HCT116 (cell line): ENCODE measurements at regions not wholly inside any gene's neighbourhood (a gene's known extent, or its start where the extent isn't known, plus 50 kb on each side); places are given as distances from the start of the nearest gene placed in this dataset.

ENCODE experiments used
- ATAC-seq: fragments of 200-7000 bp; cut with Tn5 transposase; 2 replicates; pipeline ENCODE4 v1.9.1; 2020; ENCODE audit warnings: mild to moderate bottlenecking, moderate library complexity
- BruUV-seq: library from RNA; stranded (reverse); fragments of 400-500 nt; replicated peaks from 2 replicates; lab custom pipeline; 2021; lab: Mats Ljungman, UMichigan
- CTCF ChIA-PET: fragments of 300-600 bp; sonication (Branson Sonifier 250); formaldehyde crosslinking; loops from one replicate; lab custom pipeline; 2021; ENCODE audit warnings: antibody characterized with exemption; lab: Charles Lee
- POLR2A ChIA-PET: fragments of 300-600, 350-600 bp; sonication (Branson Sonifier 250); formaldehyde crosslinking; loops from one replicate; lab custom pipeline; 2021; ENCODE audit warnings: antibody characterized with exemption; lab: Charles Lee
- RAD21 ChIA-PET, 2 experiments: fragments of 300-600 bp; sonication (Branson Sonifier 250); formaldehyde crosslinking; loops; one replicate each; lab custom pipeline; 2023; ENCODE audit warnings: low total read pairs in 2 of 2; ENCODE audit not compliant: uncharacterized antibody in 2 of 2, unreplicated experiment in 2 of 2, low non-redundant PET in 1 of 2; lab: Charles Lee
- DNase-seq: peaks from one replicate; pipeline ENCODE4 v3.0.0-alpha.2; 2010; ENCODE audit warnings: low read depth, low spot score
- H2AFZ ChIP-seq: fragments of 200-600 bp; shearing (Covaris generic), sonication (generic); 2 replicates; pipeline ENCODE4 v1.6.1; 2017; ENCODE audit warnings: low read depth, mixed run types, mixed read lengths, antibody characterized with exemption, low read length; ENCODE audit not compliant: poor library complexity, severe bottlenecking
- H3K27ac ChIP-seq: 2 replicates; pipeline ENCODE4 v1.5.1; 2012; ENCODE audit warnings: low read depth, low read length
- H3K27me3 ChIP-seq: fragments of 200-600 bp; sonication (generic); 2 replicates; pipeline ENCODE4 v1.6.1; 2016; ENCODE audit warnings: mixed run types, low read length, mixed read lengths; ENCODE audit not compliant: insufficient read depth
- H3K36me3 ChIP-seq, 2 experiments: fragments of 200-500 bp in 1 of 2; fragments of 200-600 bp in 1 of 2; sonication (Bioruptor generic) in 1 of 2; sonication (generic) in 1 of 2; 2 replicates each; pipeline versions ENCODE4 v1.5.1 to v1.6.1; 2014 to 2016; ENCODE audit warnings: low read length in 2 of 2, inconsistent platforms in 1 of 2, mixed read lengths in 1 of 2, mixed run types in 1 of 2; ENCODE audit not compliant: insufficient read depth in 2 of 2, control insufficient read depth in 1 of 2
- H3K4me1 ChIP-seq, 2 experiments: fragments of 200-600 bp in 1 of 2; sonication (generic) in 1 of 2; 2 replicates each; pipeline versions ENCODE4 v1.5.1 to v1.6.1; 2012 to 2017; ENCODE audit warnings: low read length in 2 of 2, inconsistent platforms in 1 of 2, mild to moderate bottlenecking in 1 of 2, mixed read lengths in 1 of 2, mixed run types in 1 of 2, moderate library complexity in 1 of 2; ENCODE audit not compliant: insufficient read depth in 2 of 2, control insufficient read depth in 1 of 2
- H3K4me2 ChIP-seq: fragments of 200-600 bp; sonication (generic); 2 replicates; pipeline ENCODE4 v1.6.1; 2017; ENCODE audit warnings: mixed run types, low read length, mixed read lengths
- H3K4me3 ChIP-seq, 2 experiments: fragments of 200-600 bp in 1 of 2; sonication (generic) in 1 of 2; replicated peaks in 1 of 2; 2 replicates each; pipeline ENCODE4 v1.5.1; 2011 to 2016; ENCODE audit warnings: low read length in 2 of 2, control low read depth in 1 of 2, low read depth in 1 of 2, mild to moderate bottlenecking in 1 of 2, mixed read lengths in 1 of 2, mixed run types in 1 of 2
- H3K79me2 ChIP-seq: fragments of 200-600 bp; sonication (generic); 2 replicates; pipeline ENCODE4 v1.6.1; 2017; ENCODE audit warnings: mild to moderate bottlenecking, mixed run types, low read length, moderate library complexity, mixed read lengths; ENCODE audit not compliant: insufficient read depth
- H3K9ac ChIP-seq: fragments of 200-600 bp; sonication (generic); 2 replicates; pipeline ENCODE4 v1.6.1; 2016; ENCODE audit warnings: low read length, mixed read lengths
- H3K9me2 ChIP-seq: fragments of 200-600 bp; sonication (generic), shearing (Covaris generic); 2 replicates; pipeline ENCODE4 v1.6.1; 2017; ENCODE audit warnings: mixed run types, mild to moderate bottlenecking, moderate library complexity; ENCODE audit not compliant: insufficient read depth
- H3K9me3 ChIP-seq, 2 experiments: fragments of 200-500 bp in 1 of 2; fragments of 200-600 bp in 1 of 2; sonication (Bioruptor generic) in 1 of 2; sonication (generic) in 1 of 2; 2 replicates each; pipeline ENCODE4 v1.6.1; 2014 to 2017; ENCODE audit warnings: low read length in 2 of 2, mixed read lengths in 2 of 2, inconsistent platforms in 1 of 2, low read depth in 1 of 2, mild to moderate bottlenecking in 1 of 2, mixed run types in 1 of 2, moderate library complexity in 1 of 2; ENCODE audit not compliant: control insufficient read depth in 1 of 2, insufficient read depth in 1 of 2
- H4K20me1 ChIP-seq: fragments of 200-600 bp; sonication (generic), shearing (Covaris generic); 2 replicates; pipeline ENCODE4 v1.6.1; 2017; ENCODE audit warnings: mixed run types, mild to moderate bottlenecking, moderate library complexity; ENCODE audit not compliant: insufficient read depth
- CBX3 ChIP-seq: IDR thresholded peaks from 2 replicates; pipeline ENCODE4 v1.6.1; 2012; ENCODE audit warnings: low read depth
- CEBPB ChIP-seq: IDR thresholded peaks from 2 replicates; pipeline ENCODE4 v1.6.1; 2012; ENCODE audit warnings: low read depth
- EGR1 ChIP-seq: IDR thresholded peaks from 2 replicates; pipeline ENCODE4 v1.6.1; 2012; ENCODE audit warnings: low read depth
- ELF1 ChIP-seq: IDR thresholded peaks from 2 replicates; pipeline ENCODE4 v1.6.1; 2012; ENCODE audit warnings: low read depth, borderline replicate concordance
- EZH2 ChIP-seq: fragments of 200-600 bp; sonication (generic); IDR thresholded peaks from 2 replicates; pipeline ENCODE4 v1.6.1; 2017; ENCODE audit warnings: antibody characterized with exemption, mixed run types
- EZH2phosphoT487 ChIP-seq: fragments of 200-600 bp; IDR thresholded peaks from 2 replicates; pipeline ENCODE4 v1.6.1; 2018; ENCODE audit warnings: antibody characterized with exemption, borderline replicate concordance
- FOSL1 ChIP-seq: IDR thresholded peaks from 2 replicates; pipeline ENCODE4 v1.6.1; 2012; ENCODE audit warnings: low read depth
- JUND ChIP-seq: IDR thresholded peaks from 2 replicates; pipeline ENCODE4 v1.6.1; 2012
- RAD21 ChIP-seq: IDR thresholded peaks from 2 replicates; pipeline ENCODE4 v1.6.1; 2012; ENCODE audit warnings: low read depth, mild to moderate bottlenecking
- SIN3A ChIP-seq: IDR thresholded peaks from 2 replicates; pipeline ENCODE4 v1.6.1; 2012; ENCODE audit warnings: low read depth
- SP1 ChIP-seq: IDR thresholded peaks from 2 replicates; pipeline ENCODE4 v1.6.1; 2012; ENCODE audit warnings: low read depth
- TCF7L2 ChIP-seq: IDR thresholded peaks from 2 replicates; pipeline ENCODE4 v1.7.0; 2011; ENCODE audit warnings: borderline replicate concordance, inconsistent platforms; ENCODE audit not compliant: insufficient read depth, insufficient read length; ENCODE audit errors: extremely low read depth
- YY1 ChIP-seq: IDR thresholded peaks from 2 replicates; pipeline ENCODE4 v1.6.1; 2011; ENCODE audit warnings: low read length, low read depth, moderate library complexity, mild to moderate bottlenecking; ENCODE audit not compliant: insufficient replicate concordance; ENCODE audit errors: extremely low read depth
- ZFX ChIP-seq: fragments of 450-650 bp; IDR thresholded peaks from 2 replicates; pipeline ENCODE4 v1.6.1; 2017
- ZNF274 ChIP-seq: fragments of 200-500 bp; sonication (Bioruptor generic); IDR thresholded peaks from 2 replicates; pipeline ENCODE4 v1.6.1; 2014; ENCODE audit warnings: mild to moderate bottlenecking, low read depth, low read length, inconsistent platforms
- intact Hi-C: fragments of 100-400 bp; cut with micrococcal nuclease; formaldehyde crosslinking; loops from 2 replicates; pipeline ENCODE4 v1.10.0; 2022
- TF ChIP-seq, protein P1 (sequence below): IDR thresholded peaks from 2 replicates; pipeline ENCODE4 v1.6.1; 2012
- TF ChIP-seq, protein P2 (sequence below), 3 experiments: fragments of 200-600 bp in 1 of 3; sonication (generic) in 1 of 3; IDR thresholded peaks in 2 of 3; conservative IDR thresholded peaks in 1 of 3; 2 replicates each; pipeline ENCODE4 v1.5.1; 2012 to 2017; ENCODE audit warnings: low read depth in 2 of 3, low read length in 2 of 3, antibody characterized with exemption in 1 of 3, borderline replicate concordance in 1 of 3, control low read depth in 1 of 3, mild to moderate bottlenecking in 1 of 3, mixed read lengths in 1 of 3, mixed run types in 1 of 3, moderate library complexity in 1 of 3; ENCODE audit not compliant: insufficient read depth in 1 of 3
- TF ChIP-seq, protein P3 (sequence below): IDR thresholded peaks from 2 replicates; pipeline ENCODE4 v1.6.1; 2012
- TF ChIP-seq, protein P4 (sequence below): IDR thresholded peaks from 2 replicates; pipeline ENCODE4 v1.6.1; 2012; ENCODE audit warnings: low read depth
- TF ChIP-seq, protein P5 (sequence below): IDR thresholded peaks from 2 replicates; pipeline ENCODE4 v1.6.1; 2011; ENCODE audit warnings: mild to moderate bottlenecking, low read length, moderate library complexity; ENCODE audit not compliant: insufficient replicate concordance; ENCODE audit errors: extremely low read depth

DNA sequence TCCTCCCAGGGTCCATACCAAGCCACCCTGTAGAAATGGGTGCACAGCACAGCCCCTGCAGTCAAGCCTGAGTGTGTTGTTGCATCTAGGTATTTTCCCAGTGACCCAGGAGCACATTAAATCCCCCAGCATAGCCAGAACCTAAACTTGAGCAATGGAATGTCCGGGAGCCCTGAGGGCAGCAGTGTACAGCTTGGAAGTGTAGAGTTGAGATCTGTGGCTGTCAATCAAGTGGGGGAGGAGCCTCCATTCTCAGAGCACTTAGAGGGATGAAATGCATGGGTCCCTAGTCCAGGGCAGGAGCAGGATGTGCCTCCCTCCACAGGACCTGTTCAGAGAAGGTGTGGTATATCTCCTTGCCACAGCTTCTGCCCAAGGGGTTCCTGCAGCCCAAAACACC is 885.1 kb downstream of the CCSER2 start:
- BruUV-seq = no TSS peak
- no peak for ATAC-seq
- H3K4me2 ChIP-seq = no peak overlapping the region
- H3K79me2 ChIP-seq = no peaks in the 10 kb centered on the region
- no peaks in the 10 kb centered on the region for H3K4me1 ChIP-seq
- no peak overlapping the region for H3K9ac ChIP-seq
- H4K20me1 ChIP-seq = no peaks in the 10 kb centered on the region
- CTCF ChIA-PET = no interaction called here
- RAD21 ChIA-PET = no interaction called here
- no peak for DNase-seq
- POLR2A ChIA-PET = no interaction called here
- no peaks in the 10 kb centered on the region for H3K9me2 ChIP-seq
- intact Hi-C loops = no loop called here
- no peaks in the 10 kb centered on the region for H3K36me3 ChIP-seq
- no peak overlapping the region for H3K4me3 ChIP-seq
- H3K9me3 ChIP-seq = no peaks in the 10 kb centered on the region
- TF ChIP-seq CEBPB (no peak), CBX3 (no peak), ZFX (no peak), ZNF274 (no peak), RAD21 (no peak), SIN3A (no peak), TCF7L2 (no peak), FOSL1 (no peak), EZH2phosphoT487 (no peak), EGR1 (no peak), EZH2 (no peak), YY1 (no peak), SP1 (no peak), ELF1 (no peak), JUND (no peak)
- TF ChIP-seq, protein P1, sequence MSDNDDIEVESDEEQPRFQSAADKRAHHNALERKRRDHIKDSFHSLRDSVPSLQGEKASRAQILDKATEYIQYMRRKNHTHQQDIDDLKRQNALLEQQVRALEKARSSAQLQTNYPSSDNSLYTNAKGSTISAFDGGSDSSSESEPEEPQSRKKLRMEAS = no peak
- TF ChIP-seq, protein P2, sequence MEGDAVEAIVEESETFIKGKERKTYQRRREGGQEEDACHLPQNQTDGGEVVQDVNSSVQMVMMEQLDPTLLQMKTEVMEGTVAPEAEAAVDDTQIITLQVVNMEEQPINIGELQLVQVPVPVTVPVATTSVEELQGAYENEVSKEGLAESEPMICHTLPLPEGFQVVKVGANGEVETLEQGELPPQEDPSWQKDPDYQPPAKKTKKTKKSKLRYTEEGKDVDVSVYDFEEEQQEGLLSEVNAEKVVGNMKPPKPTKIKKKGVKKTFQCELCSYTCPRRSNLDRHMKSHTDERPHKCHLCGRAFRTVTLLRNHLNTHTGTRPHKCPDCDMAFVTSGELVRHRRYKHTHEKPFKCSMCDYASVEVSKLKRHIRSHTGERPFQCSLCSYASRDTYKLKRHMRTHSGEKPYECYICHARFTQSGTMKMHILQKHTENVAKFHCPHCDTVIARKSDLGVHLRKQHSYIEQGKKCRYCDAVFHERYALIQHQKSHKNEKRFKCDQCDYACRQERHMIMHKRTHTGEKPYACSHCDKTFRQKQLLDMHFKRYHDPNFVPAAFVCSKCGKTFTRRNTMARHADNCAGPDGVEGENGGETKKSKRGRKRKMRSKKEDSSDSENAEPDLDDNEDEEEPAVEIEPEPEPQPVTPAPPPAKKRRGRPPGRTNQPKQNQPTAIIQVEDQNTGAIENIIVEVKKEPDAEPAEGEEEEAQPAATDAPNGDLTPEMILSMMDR (IDR thresholded peaks at IDR 0.05 in 2 of 3, conservative IDR thresholded peaks at IDR 0.05 in 1 of 3; ENCODE audit: borderline replicate concordance in 1 of 3, insufficient read depth in 1 of 3, low read depth in 2 of 3, low read length in 2 of 3) = no peak
- TF ChIP-seq, protein P3, sequence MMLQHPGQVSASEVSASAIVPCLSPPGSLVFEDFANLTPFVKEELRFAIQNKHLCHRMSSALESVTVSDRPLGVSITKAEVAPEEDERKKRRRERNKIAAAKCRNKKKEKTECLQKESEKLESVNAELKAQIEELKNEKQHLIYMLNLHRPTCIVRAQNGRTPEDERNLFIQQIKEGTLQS = no peak
- TF ChIP-seq, protein P4, sequence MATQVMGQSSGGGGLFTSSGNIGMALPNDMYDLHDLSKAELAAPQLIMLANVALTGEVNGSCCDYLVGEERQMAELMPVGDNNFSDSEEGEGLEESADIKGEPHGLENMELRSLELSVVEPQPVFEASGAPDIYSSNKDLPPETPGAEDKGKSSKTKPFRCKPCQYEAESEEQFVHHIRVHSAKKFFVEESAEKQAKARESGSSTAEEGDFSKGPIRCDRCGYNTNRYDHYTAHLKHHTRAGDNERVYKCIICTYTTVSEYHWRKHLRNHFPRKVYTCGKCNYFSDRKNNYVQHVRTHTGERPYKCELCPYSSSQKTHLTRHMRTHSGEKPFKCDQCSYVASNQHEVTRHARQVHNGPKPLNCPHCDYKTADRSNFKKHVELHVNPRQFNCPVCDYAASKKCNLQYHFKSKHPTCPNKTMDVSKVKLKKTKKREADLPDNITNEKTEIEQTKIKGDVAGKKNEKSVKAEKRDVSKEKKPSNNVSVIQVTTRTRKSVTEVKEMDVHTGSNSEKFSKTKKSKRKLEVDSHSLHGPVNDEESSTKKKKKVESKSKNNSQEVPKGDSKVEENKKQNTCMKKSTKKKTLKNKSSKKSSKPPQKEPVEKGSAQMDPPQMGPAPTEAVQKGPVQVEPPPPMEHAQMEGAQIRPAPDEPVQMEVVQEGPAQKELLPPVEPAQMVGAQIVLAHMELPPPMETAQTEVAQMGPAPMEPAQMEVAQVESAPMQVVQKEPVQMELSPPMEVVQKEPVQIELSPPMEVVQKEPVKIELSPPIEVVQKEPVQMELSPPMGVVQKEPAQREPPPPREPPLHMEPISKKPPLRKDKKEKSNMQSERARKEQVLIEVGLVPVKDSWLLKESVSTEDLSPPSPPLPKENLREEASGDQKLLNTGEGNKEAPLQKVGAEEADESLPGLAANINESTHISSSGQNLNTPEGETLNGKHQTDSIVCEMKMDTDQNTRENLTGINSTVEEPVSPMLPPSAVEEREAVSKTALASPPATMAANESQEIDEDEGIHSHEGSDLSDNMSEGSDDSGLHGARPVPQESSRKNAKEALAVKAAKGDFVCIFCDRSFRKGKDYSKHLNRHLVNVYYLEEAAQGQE = no peak
- TF ChIP-seq, protein P5, sequence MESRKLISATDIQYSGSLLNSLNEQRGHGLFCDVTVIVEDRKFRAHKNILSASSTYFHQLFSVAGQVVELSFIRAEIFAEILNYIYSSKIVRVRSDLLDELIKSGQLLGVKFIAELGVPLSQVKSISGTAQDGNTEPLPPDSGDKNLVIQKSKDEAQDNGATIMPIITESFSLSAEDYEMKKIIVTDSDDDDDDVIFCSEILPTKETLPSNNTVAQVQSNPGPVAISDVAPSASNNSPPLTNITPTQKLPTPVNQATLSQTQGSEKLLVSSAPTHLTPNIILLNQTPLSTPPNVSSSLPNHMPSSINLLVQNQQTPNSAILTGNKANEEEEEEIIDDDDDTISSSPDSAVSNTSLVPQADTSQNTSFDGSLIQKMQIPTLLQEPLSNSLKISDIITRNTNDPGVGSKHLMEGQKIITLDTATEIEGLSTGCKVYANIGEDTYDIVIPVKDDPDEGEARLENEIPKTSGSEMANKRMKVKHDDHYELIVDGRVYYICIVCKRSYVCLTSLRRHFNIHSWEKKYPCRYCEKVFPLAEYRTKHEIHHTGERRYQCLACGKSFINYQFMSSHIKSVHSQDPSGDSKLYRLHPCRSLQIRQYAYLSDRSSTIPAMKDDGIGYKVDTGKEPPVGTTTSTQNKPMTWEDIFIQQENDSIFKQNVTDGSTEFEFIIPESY = no peak
- H3K27me3 ChIP-seq = peaks cover 9% of the 10 kb centered on the region; the same call in 1 of the 2 replicates
- no peak overlapping the region for H2AFZ ChIP-seq
- no peak overlapping the region for H3K27ac ChIP-seq
